HG02840 (cell line): ENCODE measurements at regions not wholly inside any gene's neighbourhood (a gene's known extent, or its start where the extent isn't known, plus 50 kb on each side); places are given as distances from the start of the nearest gene placed in this dataset.

Source experiments
- ATAC-seq: cut with Tn5 transposase; IDR thresholded peaks from one replicate; pipeline ENCODE4 v1.9.1; 2021; ENCODE audit warnings: mild to moderate bottlenecking, moderate library complexity, moderate number of reproducible peaks; ENCODE audit not compliant: unreplicated experiment, low FRiP score

- no peak for ATAC-seq
Observed at GRCh38 chr5:135220394-135221186, 178.4 kb downstream of the MACROH2A1 start.

DNA sequence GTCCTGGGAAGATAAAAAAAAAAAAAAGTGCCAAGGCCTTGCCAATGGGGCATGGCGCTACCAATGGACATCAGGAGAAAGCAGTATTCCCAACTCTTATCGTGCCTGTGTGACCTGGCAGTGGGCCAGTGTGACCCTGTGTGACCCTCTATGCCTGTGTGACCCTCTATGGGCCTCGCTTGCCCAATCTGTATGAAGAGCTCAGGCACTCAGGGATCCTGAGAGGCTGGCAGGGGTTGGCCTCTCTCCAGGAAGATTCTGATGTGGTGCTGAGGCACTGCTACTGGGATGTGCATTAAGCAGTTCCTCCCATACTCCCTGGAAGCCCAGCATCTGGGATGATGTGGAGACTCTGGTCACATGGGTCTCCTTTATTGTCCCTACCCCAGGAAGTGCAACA is 179.2 kb downstream of the MACROH2A1 start:
- ATAC-seq, result no peak

GRCh38 chr5:135218790-135219568 is 180.1 kb downstream of the MACROH2A1 start:
- no peak for ATAC-seq

DNA sequence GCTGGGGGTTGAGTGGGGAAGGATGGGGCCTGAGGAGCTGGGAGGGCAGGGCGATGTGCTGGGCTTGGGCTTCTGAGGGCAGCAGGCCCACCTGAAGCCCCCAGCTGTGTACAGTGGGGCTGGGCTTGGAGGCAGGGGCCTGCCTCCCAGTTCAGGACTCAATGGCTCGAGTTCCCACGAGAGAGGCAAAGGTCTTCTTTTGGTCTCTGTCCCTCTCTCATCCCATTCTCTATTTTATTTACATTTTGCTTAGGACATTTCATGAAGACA is 180.6 kb downstream of the MACROH2A1 start:
- no peak for ATAC-seq

DNA sequence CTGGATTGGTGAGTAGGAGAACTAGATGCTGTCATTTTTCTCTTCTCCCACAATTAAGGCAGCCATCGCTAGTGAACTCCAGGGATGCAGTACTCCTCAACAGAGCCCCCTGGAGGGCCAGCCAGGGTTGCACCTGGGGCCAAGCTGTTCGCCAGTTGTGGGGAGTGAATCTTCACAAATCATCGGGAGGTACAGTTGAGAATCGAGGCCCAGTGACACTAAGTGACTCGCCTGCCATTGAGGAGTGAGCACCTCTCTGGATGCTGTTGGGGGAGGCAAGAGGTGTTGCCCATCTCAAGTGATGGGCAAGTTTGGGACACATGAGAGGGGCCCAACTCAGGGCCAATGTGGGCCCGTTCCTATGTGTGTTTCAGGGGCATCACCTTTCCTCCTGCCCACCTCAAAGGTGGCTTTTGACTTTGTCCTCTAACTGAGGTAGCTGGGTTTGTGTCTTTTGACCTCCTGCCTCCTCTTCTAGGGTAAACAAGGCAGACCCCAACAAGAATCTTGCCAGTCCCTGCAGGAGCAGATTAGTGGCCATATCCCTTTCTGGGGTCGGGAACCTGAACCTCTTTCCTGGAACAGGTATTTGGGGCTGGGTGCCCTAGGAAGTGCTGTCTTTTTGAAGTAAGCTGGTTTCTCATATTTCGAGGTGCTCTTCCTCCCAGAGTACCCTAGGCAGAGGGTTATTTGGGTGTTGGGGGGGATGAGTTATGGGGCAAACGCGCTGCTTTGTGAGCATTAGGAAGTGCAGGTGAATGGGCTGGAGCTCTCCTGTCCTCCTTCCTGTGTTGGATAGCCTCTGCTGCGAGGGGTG is 181.2 kb downstream of the MACROH2A1 start:
- no peak for ATAC-seq

DNA sequence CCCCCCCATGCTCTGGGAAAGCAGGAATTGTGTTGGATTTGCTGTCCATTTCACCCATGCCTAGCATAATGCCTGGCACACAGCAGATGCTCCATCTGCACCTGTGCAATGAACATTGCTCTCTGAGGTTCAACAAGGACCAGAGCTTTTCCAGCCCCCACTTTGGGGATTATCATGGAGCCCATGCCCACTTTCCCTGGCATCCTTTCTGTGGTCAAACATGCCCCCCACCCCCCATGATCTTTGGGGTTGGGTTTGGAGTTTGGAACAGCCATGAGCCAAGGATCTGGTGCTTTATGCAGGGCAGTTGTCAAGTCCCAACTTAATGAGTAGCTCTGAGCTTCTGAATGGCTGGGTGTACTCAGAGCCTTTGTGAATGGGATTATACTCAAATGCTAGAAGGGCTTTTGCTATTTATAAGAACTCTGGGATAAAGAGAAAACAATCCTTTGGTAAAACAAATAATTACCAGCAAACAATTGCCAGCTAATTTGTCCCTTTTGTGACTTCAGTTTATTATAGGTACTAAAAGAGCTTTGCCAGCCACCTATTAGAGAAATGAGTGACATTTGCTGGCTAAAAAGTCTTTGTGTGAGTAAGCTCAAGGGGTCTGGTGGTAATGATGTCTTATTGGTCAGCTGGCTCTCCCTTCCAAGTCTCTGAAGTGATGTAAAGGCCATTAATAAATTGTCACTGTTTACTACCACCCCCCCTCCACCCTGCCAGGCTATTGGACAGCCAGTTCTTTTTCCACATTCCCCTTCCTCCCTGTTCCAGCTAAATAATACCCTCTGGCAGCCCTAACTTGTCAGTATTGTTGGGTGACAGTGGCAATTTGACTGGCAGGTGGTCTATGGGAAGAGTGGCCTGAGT is 182.3 kb downstream of the MACROH2A1 start:
- no peak for ATAC-seq

DNA sequence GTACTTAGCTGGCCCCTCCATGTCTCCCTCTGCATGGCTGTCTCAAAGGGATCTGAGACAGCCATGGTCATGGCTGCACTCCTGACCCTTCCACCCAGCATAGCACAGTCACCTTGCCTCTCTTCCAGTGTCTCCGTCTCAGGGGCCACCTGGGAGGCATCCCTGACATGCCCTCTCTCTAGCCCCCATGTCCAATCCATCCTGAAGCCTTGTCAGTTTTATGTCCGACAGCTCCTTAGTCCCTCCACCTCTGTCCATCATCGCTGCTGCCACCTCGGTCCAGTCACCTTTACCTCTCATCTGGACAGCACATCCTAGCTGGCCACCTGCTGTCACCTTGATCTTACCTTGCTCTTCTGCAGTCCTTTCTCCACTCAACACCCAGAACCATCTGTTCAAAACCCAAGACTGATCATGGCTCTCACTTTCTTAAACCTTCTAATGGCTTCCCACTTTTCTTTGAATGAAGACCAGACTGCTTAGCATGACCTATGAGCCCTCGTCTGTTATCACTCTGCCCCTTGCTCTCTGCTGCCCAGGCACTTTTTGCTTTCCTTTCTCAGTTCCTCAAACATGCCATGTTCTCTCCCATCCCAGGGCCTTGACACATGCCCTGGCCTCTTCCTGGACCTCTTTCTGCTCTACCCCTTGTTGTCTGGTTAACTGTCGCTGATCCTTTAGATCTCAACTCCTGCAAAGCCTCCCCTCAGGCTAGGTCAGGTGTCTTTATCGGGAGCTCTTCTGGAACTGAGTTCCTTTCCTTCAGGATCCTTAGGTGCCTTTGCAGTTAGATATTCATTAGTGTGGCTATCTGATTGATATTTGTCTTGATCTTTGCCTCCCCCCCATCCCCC is 181.8 kb upstream of the PITX1 start:
- ATAC-seq, result no peak

- no peak for ATAC-seq
Observed at GRCh38 chr5:135214897-135215616, 181.0 kb upstream of the PITX1 start.

GRCh38 chr5:135213466-135214239 is 179.6 kb upstream of the PITX1 start:
- ATAC-seq, result no peak

DNA sequence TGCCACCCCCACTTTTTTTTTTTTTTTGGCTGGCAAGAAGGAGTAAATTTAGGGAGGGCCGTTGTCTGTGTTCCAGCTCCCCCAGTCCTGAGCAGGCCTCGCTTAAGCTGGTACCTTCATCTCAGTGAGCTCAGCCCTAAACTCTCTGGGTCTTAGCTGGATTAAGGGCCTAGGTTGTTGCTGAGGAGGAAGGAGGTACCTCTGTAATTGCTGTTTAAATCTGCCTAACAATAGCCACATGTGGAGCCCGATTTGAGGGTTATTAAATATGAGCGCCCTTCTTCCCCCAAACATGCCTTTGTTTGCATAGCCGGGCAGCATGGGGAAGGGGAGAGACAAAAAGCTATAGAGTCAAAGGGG is 179.0 kb upstream of the PITX1 start:
- ATAC-seq, result no peak

DNA sequence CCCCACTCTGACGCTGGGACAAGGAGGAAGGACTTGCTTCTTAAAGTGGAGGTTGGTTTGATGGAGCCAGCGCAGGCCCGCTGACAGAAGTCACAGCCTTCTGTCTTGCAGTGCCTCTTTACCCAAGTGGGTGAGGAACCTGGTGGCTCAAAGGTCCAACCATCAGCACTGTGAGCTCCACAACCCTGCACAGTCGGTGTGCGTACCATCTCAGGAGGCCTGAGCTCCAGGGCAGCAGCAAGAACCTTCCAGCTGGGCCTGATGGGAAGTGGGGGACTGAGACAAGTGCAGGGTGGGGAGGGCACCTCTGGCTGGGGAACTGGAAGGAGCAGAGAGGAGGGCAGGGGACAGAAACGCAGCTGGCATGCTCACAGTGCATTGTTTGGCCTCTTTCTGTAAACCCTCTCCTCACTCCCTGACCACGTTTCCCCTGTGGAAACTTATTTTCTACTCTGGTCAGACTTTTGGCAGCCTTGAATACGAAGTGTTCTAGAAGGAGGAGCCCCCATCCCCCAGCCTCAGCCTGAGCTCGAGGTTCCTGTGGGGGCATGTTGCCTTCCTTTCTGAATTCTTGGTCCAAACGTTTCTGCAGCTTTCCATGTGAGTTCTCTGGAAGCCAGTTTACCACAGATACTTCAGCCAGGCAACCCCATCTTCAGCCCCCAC is 178.5 kb upstream of the PITX1 start:
- no peak for ATAC-seq

DNA sequence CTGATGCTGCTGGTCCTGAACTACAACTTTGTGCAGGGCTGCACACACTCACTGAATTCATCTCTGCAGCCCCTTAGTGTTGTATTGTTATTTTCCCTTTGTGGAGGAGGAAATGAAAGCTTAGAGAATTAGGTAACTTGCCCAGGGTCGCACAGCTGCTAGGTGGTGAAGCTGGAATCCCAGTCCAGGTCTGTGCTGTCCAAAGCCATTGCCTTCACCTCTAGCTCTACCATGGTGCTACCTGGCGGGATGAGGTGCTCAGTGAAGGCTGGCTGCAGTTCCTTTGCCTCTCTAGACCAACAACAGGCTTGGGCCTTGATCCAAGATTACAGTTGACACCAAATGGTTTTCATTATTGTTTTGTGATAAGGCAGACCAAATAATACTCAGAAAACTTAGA is 177.8 kb upstream of the PITX1 start:
- no peak for ATAC-seq

DNA sequence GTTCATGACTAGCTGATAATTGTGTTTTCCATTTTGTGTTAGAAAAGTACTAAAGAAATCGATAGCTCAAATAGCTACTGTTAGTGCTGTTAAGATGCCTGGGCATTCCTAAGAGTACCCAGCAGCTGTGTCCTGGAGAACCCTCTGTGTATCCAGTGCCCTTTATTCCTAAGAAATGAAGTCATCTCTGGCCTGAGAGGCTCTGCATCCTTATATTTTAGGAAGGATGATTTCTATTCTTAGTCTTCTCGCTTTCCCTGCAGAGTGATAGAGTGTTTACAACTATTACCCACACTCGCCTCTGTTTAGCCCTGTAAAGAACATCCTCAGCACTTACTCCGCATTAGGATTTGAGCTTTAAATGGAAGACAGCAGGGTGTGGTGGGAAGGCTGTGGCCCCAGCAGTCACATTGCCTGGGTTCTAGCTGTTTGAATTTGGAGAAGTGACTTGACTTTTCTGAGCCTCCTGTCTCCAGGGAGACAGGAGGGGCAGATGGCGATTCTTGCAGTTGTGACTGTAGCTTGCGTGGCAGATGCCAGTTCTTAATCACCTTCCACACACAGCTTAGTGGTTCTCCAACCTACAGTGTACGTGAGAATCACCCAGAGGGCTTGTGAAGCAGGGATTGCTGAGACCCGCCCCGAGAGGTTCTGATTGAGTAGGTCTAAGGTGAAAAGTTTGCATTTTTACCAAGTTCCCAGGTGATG is 177.2 kb upstream of the PITX1 start:
- ATAC-seq, result no peak

DNA sequence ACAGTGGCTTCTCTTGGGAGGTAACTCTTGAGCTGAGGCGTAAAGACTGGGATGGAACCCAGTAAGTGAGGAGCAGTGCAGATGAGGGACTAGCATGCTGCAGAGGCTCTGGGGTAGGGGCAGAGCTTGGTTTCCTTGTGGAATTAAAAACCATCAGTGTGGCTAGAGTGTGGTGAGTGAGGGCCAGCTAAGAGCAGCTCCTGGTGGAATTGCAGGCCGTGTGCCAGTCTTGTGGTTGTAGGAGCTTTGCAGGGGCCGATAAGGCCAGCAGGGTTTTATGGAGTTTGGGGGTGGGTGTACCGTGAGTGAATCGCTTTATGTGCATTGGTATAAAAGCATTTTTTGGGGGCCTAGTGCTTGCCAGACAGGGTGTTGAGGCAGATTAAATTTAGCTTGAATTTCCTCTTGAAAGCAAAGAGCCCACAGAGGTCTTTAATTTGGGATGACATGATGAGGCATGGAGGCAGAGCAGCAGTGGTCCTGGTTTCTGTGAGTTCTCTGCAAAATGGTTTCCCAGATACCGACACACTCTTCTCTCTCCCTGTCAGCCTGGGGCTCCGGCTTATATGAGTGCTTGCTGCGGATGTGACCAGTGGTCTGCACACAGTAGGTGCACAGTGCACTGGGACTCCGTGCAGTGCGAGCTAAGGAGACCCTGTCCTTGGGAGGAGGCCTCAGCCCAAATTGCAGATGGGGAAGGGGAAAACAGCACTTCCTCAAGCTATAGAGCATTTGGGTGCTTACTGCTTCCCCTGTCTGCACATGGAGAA is 176.4 kb upstream of the PITX1 start:
- ATAC-seq, result no peak

- no peak for ATAC-seq
Observed at GRCh38 chr5:135208903-135209721, 175.1 kb upstream of the PITX1 start.

GRCh38 chr5:135208555-135208902 is 174.5 kb upstream of the PITX1 start:
- ATAC-seq, result no peak
